ENCODE measurements at regions not wholly inside any gene's neighbourhood (a gene's known extent, or its start where the extent isn't known, plus 50 kb on each side); places are given as distances from the start of the nearest gene placed in this dataset.

GRCh38 chr3:27990324-27990723, 251.1 kb upstream of the CMC1 start:
- TF ChIP-seq CTCF (conservative IDR thresholded peaks at IDR 0.05): no peak
- TF ChIP-seq ZFX (IDR thresholded peaks at IDR 0.05): no peak

Data from C4-2B (cell line).